ENCODE measurements at regions not wholly inside any gene's neighbourhood (a gene's known extent, or its start where the extent isn't known, plus 50 kb on each side); places are given as distances from the start of the nearest gene placed in this dataset.
A peak's percentile ranks its signal among the peaks of the same experiment; 100 is the strongest.

DNA sequence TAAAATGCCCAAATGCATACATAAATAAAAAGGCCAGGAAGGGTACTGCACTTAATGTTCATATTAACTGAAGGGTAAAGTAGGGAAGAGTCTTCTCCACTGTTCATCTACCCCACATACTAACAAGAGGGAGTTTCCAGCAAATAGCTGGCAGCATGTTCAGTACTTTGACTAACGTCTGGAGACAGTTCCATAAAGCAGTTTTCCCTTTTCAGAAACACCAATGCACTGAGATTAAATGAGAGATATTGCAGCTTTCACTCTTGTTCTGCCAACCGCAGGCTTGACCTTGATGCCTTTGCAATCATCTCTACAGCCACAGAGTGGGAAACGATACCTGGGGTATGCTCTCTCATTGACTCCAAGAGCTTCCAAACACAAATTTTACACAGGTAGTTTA, 2123.1 kb upstream of the TENM3 start:
- DNase-seq (ENCODE audit: low read depth), result no peak

GRCh38 chr4:180134091-180134866, 2108.9 kb upstream of the TENM3 start:
- DNase-seq (ENCODE audit: low read depth), result no peak

DNA sequence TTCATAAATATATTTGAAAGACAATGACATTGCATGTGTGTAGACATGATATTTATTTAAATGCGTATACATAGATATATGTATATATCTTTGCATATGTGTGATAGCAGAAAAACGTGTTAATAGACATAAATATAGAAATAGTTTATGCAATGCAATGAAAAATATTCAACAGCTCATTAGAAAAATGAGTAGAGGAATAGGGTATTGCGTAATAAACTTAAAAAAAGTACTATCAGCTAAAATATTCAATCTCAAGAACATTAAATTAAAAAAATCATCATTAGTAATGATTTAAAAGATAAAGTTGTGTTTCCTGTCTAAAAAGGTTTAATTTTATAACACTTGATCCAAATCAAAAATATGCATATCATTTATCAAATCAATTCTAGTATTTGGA, 2101.5 kb upstream of the TENM3 start:
- DNase-seq (ENCODE audit: low read depth), result no peak

- no peak for DNase-seq (ENCODE audit: low read depth)
Observed at GRCh38 chr4:180148737-180149136, 2094.5 kb upstream of the TENM3 start.

DNA sequence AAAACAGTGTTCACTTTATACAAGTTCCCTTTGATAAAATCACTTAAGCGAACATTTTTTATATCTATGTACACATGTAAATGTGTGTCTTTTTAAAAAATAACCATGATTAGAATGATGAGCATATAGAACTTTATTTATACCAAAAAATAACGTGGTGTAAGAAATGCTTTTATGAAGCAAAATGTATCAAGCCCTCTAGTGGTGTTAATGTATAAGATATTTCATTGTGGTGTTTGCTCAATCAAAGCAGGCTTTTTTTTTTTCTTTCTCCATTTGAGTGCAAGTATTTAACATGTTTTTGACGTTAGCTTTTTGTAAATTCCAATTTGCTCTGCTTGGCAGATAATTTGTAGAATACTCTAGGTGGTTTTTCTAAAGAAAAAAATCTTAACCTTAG, 2092.4 kb upstream of the TENM3 start:
- no peak for DNase-seq (ENCODE audit: low read depth)

DNA sequence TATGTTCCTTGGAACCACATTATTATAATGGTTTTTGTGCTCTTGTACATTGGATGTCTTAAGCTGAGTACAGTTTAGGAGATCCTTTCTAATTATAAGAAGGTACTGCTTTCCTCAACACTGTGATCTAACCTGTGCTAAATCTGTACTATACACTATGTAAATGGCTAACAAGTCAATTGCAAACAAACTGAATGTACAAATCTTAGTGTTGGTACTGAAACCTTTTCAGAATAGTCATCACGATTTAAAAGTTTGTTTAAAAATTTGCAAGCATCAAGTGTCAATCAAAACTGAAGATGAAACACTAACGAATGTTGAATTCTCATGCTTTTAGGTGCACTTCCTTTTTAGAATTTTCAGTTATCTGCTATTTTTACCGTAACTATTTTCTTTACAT, 2090.4 kb upstream of the TENM3 start:
- DNase-seq (ENCODE audit: low read depth), result no peak

- DNase-seq (ENCODE audit: low read depth), result no peak
Observed at GRCh38 chr4:180153587-180153986, 2089.6 kb upstream of the TENM3 start.

- no peak for DNase-seq (ENCODE audit: low read depth)
Observed at GRCh38 chr4:180156684-180157083, 2086.5 kb upstream of the TENM3 start.

- no peak for DNase-seq (ENCODE audit: low read depth)
Observed at GRCh38 chr4:180160195-180160983, 2082.8 kb upstream of the TENM3 start.

GRCh38 chr4:180164799-180165198, 2078.4 kb upstream of the TENM3 start:
- no peak for DNase-seq (ENCODE audit: low read depth)

- DNase-seq (ENCODE audit: low read depth), result no peak
Observed at GRCh38 chr4:180169394-180169793, 2073.8 kb upstream of the TENM3 start.

DNA sequence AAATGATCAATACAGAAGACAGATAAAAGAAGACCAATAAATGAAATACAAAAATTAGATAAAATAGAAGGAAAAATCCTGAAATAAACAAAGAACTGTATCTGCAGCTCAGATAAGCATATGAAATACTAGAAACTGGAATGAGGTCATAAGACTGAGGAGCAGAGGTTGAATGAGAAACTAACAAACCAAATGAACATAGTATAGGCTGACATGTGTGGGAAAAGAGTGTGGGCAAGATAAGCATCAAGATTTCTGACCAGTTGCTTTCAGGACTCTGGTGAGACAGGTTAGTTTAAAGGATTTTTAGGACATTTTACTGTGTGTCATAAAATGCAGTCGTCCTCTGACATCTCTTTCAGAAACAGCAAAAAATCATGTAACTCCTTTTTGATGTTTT, 2073.2 kb upstream of the TENM3 start:
- DNase-seq (ENCODE audit: low read depth), result no peak

- DNase-seq (ENCODE audit: low read depth), result no peak
Observed at GRCh38 chr4:180179146-180179545, 2064.1 kb upstream of the TENM3 start.

GRCh38 chr4:180189666-180190065, 2053.5 kb upstream of the TENM3 start:
- DNase-seq (ENCODE audit: low read depth), result no peak

GRCh38 chr4:180190382-180190781, 2052.8 kb upstream of the TENM3 start:
- no peak for DNase-seq (ENCODE audit: low read depth)

DNA sequence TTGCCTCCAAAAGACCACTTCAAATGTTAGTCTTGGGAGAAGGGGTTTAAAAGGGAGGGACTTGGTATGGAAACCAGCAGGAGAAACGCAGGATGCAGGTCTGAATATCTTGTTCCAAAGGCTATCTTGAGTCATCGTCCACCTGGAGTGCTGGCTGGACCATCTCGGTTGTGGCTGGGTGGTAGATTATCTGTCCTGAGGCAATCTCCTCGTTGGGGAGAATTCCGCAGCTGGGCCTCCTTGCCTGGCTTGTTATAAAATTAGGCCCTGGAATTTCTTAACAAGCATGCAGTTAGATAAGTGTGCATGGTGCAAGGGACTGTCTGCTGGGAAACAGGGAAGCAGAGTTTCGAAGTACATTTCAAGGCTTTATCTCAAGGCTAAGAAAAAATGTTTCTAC, 2045.7 kb upstream of the TENM3 start:
- DNase-seq (ENCODE audit: low read depth), result peak; percentile 2

GRCh38 chr4:180203349-180203748, 2039.9 kb upstream of the TENM3 start:
- DNase-seq (ENCODE audit: low read depth), result no peak

GRCh38 chr4:180205276-180205675, 2037.9 kb upstream of the TENM3 start:
- DNase-seq (ENCODE audit: low read depth), result no peak

DNA sequence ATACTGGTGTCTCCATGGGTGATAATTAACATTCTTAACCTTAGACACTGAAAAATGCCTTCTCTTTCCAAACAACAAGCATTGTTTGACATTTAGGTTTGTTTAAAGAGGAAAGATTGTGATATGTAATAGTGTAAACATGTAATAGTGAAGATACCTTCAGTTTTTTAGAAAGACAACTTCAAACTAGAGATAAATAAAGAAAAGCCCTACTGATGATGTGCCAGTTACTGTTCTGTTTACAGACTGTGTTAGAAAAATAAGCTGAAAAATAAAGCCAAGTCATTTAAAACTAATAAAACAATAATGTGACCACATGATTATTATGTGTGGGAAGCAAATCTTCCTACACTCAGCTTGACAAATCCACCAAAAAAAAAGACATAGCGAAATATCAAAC, 2035.3 kb upstream of the TENM3 start:
- no peak for DNase-seq (ENCODE audit: low read depth)

- no peak for DNase-seq (ENCODE audit: low read depth)
Observed at GRCh38 chr4:180217070-180217469, 2026.1 kb upstream of the TENM3 start.

DNA sequence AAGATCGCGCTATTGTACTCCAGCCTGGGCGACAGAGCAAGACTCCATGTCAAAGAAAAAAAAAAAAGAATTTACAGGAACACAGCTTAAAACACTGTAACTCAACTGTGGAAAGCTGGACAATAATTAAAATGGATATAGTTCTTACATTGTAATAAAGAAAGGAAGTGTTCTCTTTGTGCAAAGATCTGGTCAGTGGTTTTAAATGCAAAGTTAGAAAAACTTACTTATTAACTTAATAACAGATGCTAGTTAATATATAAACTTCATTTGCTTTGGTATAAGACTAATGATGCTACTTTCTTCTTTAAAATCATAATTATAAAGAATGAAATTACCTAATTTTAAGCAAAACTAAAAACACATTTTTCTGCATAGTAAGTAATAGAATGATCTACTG, 2024.1 kb upstream of the TENM3 start:
- no peak for DNase-seq (ENCODE audit: low read depth)

- DNase-seq (ENCODE audit: low read depth), result no peak
Observed at GRCh38 chr4:180225977-180226376, 2017.2 kb upstream of the TENM3 start.

DNA sequence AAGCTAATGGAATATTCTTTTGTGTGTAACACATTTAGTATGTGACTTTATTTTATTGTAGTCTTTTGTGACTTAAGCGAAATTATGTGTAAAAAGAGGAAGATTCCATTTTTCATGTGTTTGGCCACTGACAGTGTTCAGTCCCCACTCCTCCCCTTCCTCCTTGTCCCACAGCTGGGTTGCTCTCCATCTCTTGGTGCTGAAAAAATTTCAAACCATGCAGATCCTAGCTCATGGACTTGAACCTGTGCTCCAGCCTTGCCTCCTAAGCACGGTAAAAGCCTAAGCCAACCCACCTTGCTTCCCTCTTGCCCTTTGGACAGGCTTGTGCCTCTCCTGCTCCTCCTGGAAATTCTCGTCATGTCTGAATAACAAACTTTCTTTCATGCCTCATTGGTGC, 2008.5 kb upstream of the TENM3 start:
- no peak for DNase-seq (ENCODE audit: low read depth)

Measured in RPMI7951 (cell line).